ENCODE measurements at regions not wholly inside any gene's neighbourhood (a gene's known extent, or its start where the extent isn't known, plus 50 kb on each side); places are given as distances from the start of the nearest gene placed in this dataset.
"Not testable (repeated sequence)": the region's sequence is repeated elsewhere in the genome, so short reads cannot be mapped to it uniquely, and the experiment has no call there.

DNA sequence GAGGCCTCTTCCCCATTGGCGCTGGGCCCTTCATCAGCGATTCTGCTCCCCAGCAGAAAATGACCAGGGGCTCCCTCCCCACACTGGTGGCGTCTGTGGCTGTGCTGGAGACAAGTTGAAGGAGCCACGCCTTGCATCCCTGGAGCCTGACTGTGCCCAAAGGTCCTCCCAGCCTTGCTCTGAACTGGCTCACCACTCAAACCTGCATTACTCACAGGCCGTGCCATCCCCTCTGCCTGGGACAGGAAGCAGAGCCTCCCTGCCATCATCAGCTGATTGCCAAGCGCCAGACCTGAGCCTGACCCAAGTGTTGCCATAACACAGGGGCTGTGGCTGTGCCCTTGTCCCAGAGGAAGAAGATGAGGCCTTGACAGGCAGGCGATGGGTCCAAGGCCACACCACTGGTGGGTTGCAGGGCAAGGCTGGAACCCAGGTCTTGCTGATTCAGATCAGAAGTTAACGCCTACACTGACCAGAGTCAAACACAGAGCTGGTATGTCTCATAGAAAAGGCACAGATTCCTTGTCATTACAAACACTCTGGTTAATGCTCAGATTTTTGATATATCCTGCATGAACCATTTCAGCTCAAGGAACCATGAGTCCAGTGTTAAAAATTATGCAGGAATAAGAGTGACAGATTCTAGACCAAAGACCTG lies 151.1 kb downstream of the BCL2L11 start:
- not testable (repeated sequence) for H3K27me3 ChIP-seq (ENCODE audit: control insufficient read depth, insufficient read depth, low read length); H3K4me2 ChIP-seq (ENCODE audit: extremely low read depth, insufficient read depth, low read length); DNase-seq (ENCODE audit: low read depth in 2 of 2); H3K27ac ChIP-seq (ENCODE audit: insufficient read depth, low read length); H3K4me3 ChIP-seq (replicated peaks in 1 of 4; ENCODE audit: control extremely low read depth in 1 of 4, insufficient read depth in 1 of 4, low read depth in 3 of 4, low read length in 4 of 4); H3K9me3 ChIP-seq (ENCODE audit: control insufficient read depth, insufficient read depth, low read depth, low read length); H3K36me3 ChIP-seq (ENCODE audit: control insufficient read depth, insufficient read depth, low read length); H3K9ac ChIP-seq (ENCODE audit: insufficient read depth, low read length); H4K20me1 ChIP-seq (ENCODE audit: control insufficient read depth, extremely low read depth, insufficient read depth, low read length); H3K4me1 ChIP-seq (ENCODE audit: control insufficient read depth, extremely low read depth, insufficient read depth, low read length); H2AFZ ChIP-seq (ENCODE audit: low read length); H3K79me2 ChIP-seq (ENCODE audit: control insufficient read depth, insufficient read depth, low read length)

DNA sequence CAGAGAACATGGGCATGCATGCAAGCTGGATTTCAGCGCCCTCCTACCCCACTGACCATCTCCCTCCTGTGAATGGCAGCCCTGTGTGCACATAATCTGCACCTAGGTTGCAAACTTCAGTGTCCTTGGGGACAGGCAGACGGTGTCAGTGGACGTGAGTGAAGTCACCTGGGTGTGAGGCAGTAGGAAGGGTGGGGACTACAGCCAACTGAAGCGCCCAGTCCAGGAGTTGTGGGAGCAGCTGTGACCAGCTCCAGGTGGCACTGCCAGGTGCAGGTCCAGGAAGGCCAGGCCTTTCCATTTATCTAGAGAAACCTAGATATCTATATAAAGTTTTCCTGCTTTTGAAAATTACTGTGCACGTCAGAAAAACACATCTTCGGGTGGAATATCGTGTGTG lies 152.3 kb downstream of the BCL2L11 start:
- not testable (repeated sequence) for H3K9me3 ChIP-seq (ENCODE audit: control insufficient read depth, insufficient read depth, low read depth, low read length); H3K36me3 ChIP-seq (ENCODE audit: control insufficient read depth, insufficient read depth, low read length); H3K9ac ChIP-seq (ENCODE audit: insufficient read depth, low read length); H2AFZ ChIP-seq (ENCODE audit: low read length); H3K4me2 ChIP-seq (ENCODE audit: extremely low read depth, insufficient read depth, low read length); H3K4me3 ChIP-seq (replicated peaks in 1 of 4; ENCODE audit: control extremely low read depth in 1 of 4, insufficient read depth in 1 of 4, low read depth in 3 of 4, low read length in 4 of 4); DNase-seq (ENCODE audit: low read depth in 2 of 2); H3K27me3 ChIP-seq (ENCODE audit: control insufficient read depth, insufficient read depth, low read length); H3K79me2 ChIP-seq (ENCODE audit: control insufficient read depth, insufficient read depth, low read length); H3K4me1 ChIP-seq (ENCODE audit: control insufficient read depth, extremely low read depth, insufficient read depth, low read length); H4K20me1 ChIP-seq (ENCODE audit: control insufficient read depth, extremely low read depth, insufficient read depth, low read length); H3K27ac ChIP-seq (ENCODE audit: insufficient read depth, low read length)

DNA sequence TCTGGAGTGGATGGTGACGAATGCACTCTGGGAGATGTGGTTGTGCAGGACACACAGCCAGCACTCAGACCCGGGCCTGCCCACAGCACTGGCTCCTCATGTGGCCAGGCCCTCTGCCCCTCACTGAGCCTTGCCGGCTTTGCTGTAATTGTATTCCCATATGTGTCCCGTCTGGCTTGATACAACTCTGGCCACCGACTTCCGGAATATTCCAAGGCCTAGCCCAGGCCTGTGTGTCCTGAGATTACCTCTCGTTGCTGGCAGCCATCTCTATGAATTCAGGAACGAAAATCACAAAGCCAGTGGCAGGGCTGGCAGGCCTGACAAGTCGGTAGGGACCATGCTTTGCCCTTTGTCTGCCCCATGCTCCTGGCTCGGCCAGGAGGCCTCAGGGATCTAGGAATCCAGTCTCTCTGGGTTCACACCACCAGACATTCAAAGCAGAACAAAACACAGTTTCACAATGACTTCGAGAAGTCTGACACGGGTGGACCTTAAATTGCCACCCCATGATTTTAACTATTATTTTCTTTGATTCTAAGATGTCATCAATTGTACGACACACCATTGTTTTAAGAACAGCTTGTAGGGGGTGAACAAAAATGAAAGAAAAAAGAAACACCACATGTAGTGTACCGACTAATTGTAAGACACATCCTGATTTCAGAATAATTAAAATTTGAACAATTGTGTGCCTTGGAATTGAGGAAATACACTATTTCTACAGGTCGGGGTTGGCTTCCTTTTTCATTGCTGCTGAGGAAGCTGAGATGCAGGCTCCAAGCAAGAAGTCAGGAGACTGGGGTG lies 154.5 kb downstream of the BCL2L11 start:
- not testable (repeated sequence) for H3K27me3 ChIP-seq (ENCODE audit: control insufficient read depth, insufficient read depth, low read length); H3K27ac ChIP-seq (ENCODE audit: insufficient read depth, low read length); H3K4me3 ChIP-seq (replicated peaks in 1 of 4; ENCODE audit: control extremely low read depth in 1 of 4, insufficient read depth in 1 of 4, low read depth in 3 of 4, low read length in 4 of 4); H2AFZ ChIP-seq (ENCODE audit: low read length); H3K4me2 ChIP-seq (ENCODE audit: extremely low read depth, insufficient read depth, low read length); H3K36me3 ChIP-seq (ENCODE audit: control insufficient read depth, insufficient read depth, low read length); H3K9me3 ChIP-seq (ENCODE audit: control insufficient read depth, insufficient read depth, low read depth, low read length); H3K4me1 ChIP-seq (ENCODE audit: control insufficient read depth, extremely low read depth, insufficient read depth, low read length); DNase-seq (ENCODE audit: low read depth in 2 of 2); H3K79me2 ChIP-seq (ENCODE audit: control insufficient read depth, insufficient read depth, low read length); H3K9ac ChIP-seq (ENCODE audit: insufficient read depth, low read length); H4K20me1 ChIP-seq (ENCODE audit: control insufficient read depth, extremely low read depth, insufficient read depth, low read length)

DNA sequence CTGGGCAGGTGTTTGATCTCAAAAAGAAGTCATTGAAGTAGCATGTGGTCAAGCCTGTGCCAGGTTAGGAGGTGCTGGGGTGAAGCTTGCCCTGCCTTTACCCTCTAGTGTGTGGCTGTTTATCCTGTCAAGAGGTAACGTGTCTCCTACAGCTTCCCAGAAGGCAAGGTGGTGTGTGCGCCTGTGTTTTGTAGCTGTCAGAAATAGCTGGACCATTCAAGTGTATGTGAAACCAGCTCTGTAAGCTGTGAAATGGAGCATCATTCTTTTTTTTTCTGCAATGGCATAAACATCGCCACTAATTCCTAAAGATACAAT lies 155.1 kb downstream of the BCL2L11 start:
- not testable (repeated sequence) for H3K27ac ChIP-seq (ENCODE audit: insufficient read depth, low read length); H4K20me1 ChIP-seq (ENCODE audit: control insufficient read depth, extremely low read depth, insufficient read depth, low read length); H3K79me2 ChIP-seq (ENCODE audit: control insufficient read depth, insufficient read depth, low read length); H2AFZ ChIP-seq (ENCODE audit: low read length); H3K9me3 ChIP-seq (ENCODE audit: control insufficient read depth, insufficient read depth, low read depth, low read length); H3K4me3 ChIP-seq (replicated peaks in 1 of 4; ENCODE audit: control extremely low read depth in 1 of 4, insufficient read depth in 1 of 4, low read depth in 3 of 4, low read length in 4 of 4); DNase-seq (ENCODE audit: low read depth in 2 of 2); H3K4me2 ChIP-seq (ENCODE audit: extremely low read depth, insufficient read depth, low read length); H3K4me1 ChIP-seq (ENCODE audit: control insufficient read depth, extremely low read depth, insufficient read depth, low read length); H3K9ac ChIP-seq (ENCODE audit: insufficient read depth, low read length); H3K36me3 ChIP-seq (ENCODE audit: control insufficient read depth, insufficient read depth, low read length); H3K27me3 ChIP-seq (ENCODE audit: control insufficient read depth, insufficient read depth, low read length)

DNA sequence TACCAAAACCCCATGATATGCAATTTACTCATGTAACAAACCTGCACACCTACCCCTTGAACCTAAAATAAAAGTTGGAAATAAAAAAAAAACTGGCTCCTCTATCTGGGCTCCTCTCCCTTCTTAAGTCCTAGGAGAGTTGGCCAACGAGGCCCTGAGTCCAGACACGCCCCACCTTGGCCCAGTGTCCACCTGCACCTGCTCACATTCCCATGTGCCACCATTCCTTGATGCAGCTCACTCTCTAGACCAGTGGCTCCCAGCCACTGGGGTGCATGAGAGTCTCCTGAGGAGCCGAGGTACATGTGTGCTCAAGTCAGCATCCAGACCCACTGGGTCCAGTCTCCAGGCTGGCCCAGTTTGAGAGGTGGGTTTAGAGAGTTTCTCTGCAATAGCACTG lies 157.4 kb downstream of the BCL2L11 start:
- H3K36me3 ChIP-seq (ENCODE audit: control insufficient read depth, insufficient read depth, low read length); H3K9me3 ChIP-seq (ENCODE audit: control insufficient read depth, insufficient read depth, low read depth, low read length); H3K9ac ChIP-seq (ENCODE audit: insufficient read depth, low read length); DNase-seq (ENCODE audit: low read depth in 2 of 2); H3K27me3 ChIP-seq (ENCODE audit: control insufficient read depth, insufficient read depth, low read length); H2AFZ ChIP-seq (ENCODE audit: low read length); H3K79me2 ChIP-seq (ENCODE audit: control insufficient read depth, insufficient read depth, low read length); H3K27ac ChIP-seq (ENCODE audit: insufficient read depth, low read length); H3K4me3 ChIP-seq (replicated peaks in 1 of 4; ENCODE audit: control extremely low read depth in 1 of 4, insufficient read depth in 1 of 4, low read depth in 3 of 4, low read length in 4 of 4); H4K20me1 ChIP-seq (ENCODE audit: control insufficient read depth, extremely low read depth, insufficient read depth, low read length); H3K4me1 ChIP-seq (ENCODE audit: control insufficient read depth, extremely low read depth, insufficient read depth, low read length); H3K4me2 ChIP-seq (ENCODE audit: extremely low read depth, insufficient read depth, low read length): not testable (repeated sequence)

DNA sequence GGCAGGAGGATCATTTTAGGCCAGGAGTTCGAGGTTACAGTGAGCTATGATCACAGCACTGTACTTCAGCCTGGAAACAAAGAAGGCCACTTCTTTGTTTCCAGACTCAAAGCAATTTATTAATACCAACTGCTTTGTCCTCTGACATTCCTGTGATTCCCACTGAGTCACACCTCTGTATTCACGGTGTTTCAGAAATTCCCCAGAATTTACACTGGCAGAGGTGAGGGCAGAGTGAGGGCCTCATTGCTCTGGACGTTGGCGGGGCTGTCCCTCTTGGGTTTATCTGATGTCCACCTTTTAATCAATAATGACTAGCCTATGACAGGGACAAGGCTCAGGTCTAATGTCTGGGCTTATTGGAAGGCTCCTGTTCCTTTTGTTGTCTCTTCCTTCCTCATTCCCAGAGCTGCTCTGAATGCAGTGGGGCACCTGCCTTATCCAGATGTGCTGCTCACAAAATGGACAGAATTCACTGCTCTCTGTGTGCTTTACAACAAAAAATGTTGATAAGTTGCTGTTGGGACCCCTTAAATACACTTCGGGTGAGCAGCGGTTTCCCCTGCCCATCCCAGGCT lies 160.1 kb downstream of the BCL2L11 start:
- H3K4me1 ChIP-seq (ENCODE audit: control insufficient read depth, extremely low read depth, insufficient read depth, low read length); H3K4me2 ChIP-seq (ENCODE audit: extremely low read depth, insufficient read depth, low read length); H2AFZ ChIP-seq (ENCODE audit: low read length); H3K9me3 ChIP-seq (ENCODE audit: control insufficient read depth, insufficient read depth, low read depth, low read length); H3K27me3 ChIP-seq (ENCODE audit: control insufficient read depth, insufficient read depth, low read length); H3K4me3 ChIP-seq (replicated peaks in 1 of 4; ENCODE audit: control extremely low read depth in 1 of 4, insufficient read depth in 1 of 4, low read depth in 3 of 4, low read length in 4 of 4); H3K36me3 ChIP-seq (ENCODE audit: control insufficient read depth, insufficient read depth, low read length); DNase-seq (ENCODE audit: low read depth in 2 of 2); H3K27ac ChIP-seq (ENCODE audit: insufficient read depth, low read length); H3K79me2 ChIP-seq (ENCODE audit: control insufficient read depth, insufficient read depth, low read length); H4K20me1 ChIP-seq (ENCODE audit: control insufficient read depth, extremely low read depth, insufficient read depth, low read length); H3K9ac ChIP-seq (ENCODE audit: insufficient read depth, low read length): not testable (repeated sequence)
